Fibroblast of lung (primary cell): ENCODE measurements at regions not wholly inside any gene's neighbourhood (a gene's known extent, or its start where the extent isn't known, plus 50 kb on each side); places are given as distances from the start of the nearest gene placed in this dataset.

Experiments used
- CTCF ChIP-seq, 2 donors: IDR thresholded peaks in 1 of 2; conservative IDR thresholded peaks in 1 of 2; 1 replicate in 1 of 2; 2 replicates in 1 of 2; pipeline ENCODE4 v1.5.1; 2011 to 2012; ENCODE audit warnings: low read length in 2 of 2, control low read depth in 1 of 2, inconsistent platforms in 1 of 2, low read depth in 1 of 2, mild to moderate bottlenecking in 1 of 2
- EZH2 ChIP-seq: IDR thresholded peaks from 2 replicates; pipeline ENCODE4 v1.5.1; 2012; ENCODE audit warnings: low read length, control low read depth, mild to moderate bottlenecking; ENCODE audit errors: missing control alignments

GRCh38 chr7:106717955-106718871 lies 57.3 kb upstream of the CCDC71L start:
- TF ChIP-seq CTCF (conservative IDR thresholded peaks at IDR 0.05 in 1 of 2, IDR thresholded peaks at IDR 0.05 in 1 of 2; ENCODE audit: low read depth in 1 of 2, low read length in 2 of 2) (no peak), EZH2 (no peak)
